ENCODE measurements at regions not wholly inside any gene's neighbourhood (a gene's known extent, or its start where the extent isn't known, plus 50 kb on each side); places are given as distances from the start of the nearest gene placed in this dataset.

- no peaks in the 10 kb centered on the region for H3K9me3 Mint-ChIP-seq
- no peak for DNase-seq
- no peaks in the 10 kb centered on the region for H3K27me3 Mint-ChIP-seq (ENCODE audit: low read depth, poor library complexity)
- no peak for TF ChIP-seq CTCF (IDR thresholded peaks at IDR 0.05)
- peak overlapping the region; percentile 15 for H3K27ac Mint-ChIP-seq
- H3K4me1 Mint-ChIP-seq, result peaks cover 8% of the 10 kb centered on the region
- H3K36me3 Mint-ChIP-seq (ENCODE audit: low read depth), result no peaks in the 10 kb centered on the region
- H3K4me3 Mint-ChIP-seq, result no peak overlapping the region
Measured at GRCh38 chr5:104062621-104063377, 500.2 kb upstream of the NUDT12 start.

GRCh38 chr5:104061707-104062106 is 499.1 kb upstream of the NUDT12 start:
- Mint-ChIP-seq H3K36me3 (ENCODE audit: low read depth) (no peaks in the 10 kb centered on the region), H3K27ac (peak overlapping the region; percentile 20), H3K4me3 (no peak overlapping the region), H3K4me1 (peaks cover 8% of the 10 kb centered on the region), H3K27me3 (ENCODE audit: low read depth, poor library complexity) (no peaks in the 10 kb centered on the region), H3K9me3 (no peaks in the 10 kb centered on the region)
- no peak for TF ChIP-seq CTCF (IDR thresholded peaks at IDR 0.05)
- DNase-seq, result no peak

- TF ChIP-seq CTCF (IDR thresholded peaks at IDR 0.05), result no peak
- H3K4me3 Mint-ChIP-seq, result no peak overlapping the region
- no peak overlapping the region for H3K27ac Mint-ChIP-seq
- no peaks in the 10 kb centered on the region for H3K9me3 Mint-ChIP-seq
- H3K27me3 Mint-ChIP-seq (ENCODE audit: low read depth, poor library complexity), result no peaks in the 10 kb centered on the region
- no peaks in the 10 kb centered on the region for H3K36me3 Mint-ChIP-seq (ENCODE audit: low read depth)
- peaks cover 20% of the 10 kb centered on the region for H3K4me1 Mint-ChIP-seq
- no peak for DNase-seq
Measured at GRCh38 chr5:104053353-104053649, 490.7 kb upstream of the NUDT12 start.

GRCh38 chr5:104052558-104053352 is 490.2 kb upstream of the NUDT12 start:
- no peak for TF ChIP-seq CTCF (IDR thresholded peaks at IDR 0.05)
- no peak for DNase-seq
- no peaks in the 10 kb centered on the region for H3K9me3 Mint-ChIP-seq
- H3K27ac Mint-ChIP-seq, result no peak overlapping the region
- H3K4me3 Mint-ChIP-seq, result no peak overlapping the region
- H3K36me3 Mint-ChIP-seq (ENCODE audit: low read depth), result no peaks in the 10 kb centered on the region
- peaks cover 20% of the 10 kb centered on the region for H3K4me1 Mint-ChIP-seq
- H3K27me3 Mint-ChIP-seq (ENCODE audit: low read depth, poor library complexity), result no peaks in the 10 kb centered on the region

- no peak overlapping the region for H3K4me3 Mint-ChIP-seq
- H3K9me3 Mint-ChIP-seq, result no peaks in the 10 kb centered on the region
- no peak overlapping the region for H3K27ac Mint-ChIP-seq
- H3K4me1 Mint-ChIP-seq, result peaks cover 28% of the 10 kb centered on the region
- no peak for DNase-seq
- no peaks in the 10 kb centered on the region for H3K36me3 Mint-ChIP-seq (ENCODE audit: low read depth)
- no peaks in the 10 kb centered on the region for H3K27me3 Mint-ChIP-seq (ENCODE audit: low read depth, poor library complexity)
- no peak for TF ChIP-seq CTCF (IDR thresholded peaks at IDR 0.05)
Measured at GRCh38 chr5:104050436-104050835, 487.8 kb upstream of the NUDT12 start.

Measured in nephron progenitor cell (in vitro differentiated cells).